DLD1 (cell line): ENCODE measurements at regions not wholly inside any gene's neighbourhood (a gene's known extent, or its start where the extent isn't known, plus 50 kb on each side); places are given as distances from the start of the nearest gene placed in this dataset.

Source experiments
- in situ Hi-C: cut with HindIII; loops from 2 replicates; pipeline ENCODE4 v1.10.0; 2017; ENCODE audit warnings: low sequenced_read_pairs

DNA sequence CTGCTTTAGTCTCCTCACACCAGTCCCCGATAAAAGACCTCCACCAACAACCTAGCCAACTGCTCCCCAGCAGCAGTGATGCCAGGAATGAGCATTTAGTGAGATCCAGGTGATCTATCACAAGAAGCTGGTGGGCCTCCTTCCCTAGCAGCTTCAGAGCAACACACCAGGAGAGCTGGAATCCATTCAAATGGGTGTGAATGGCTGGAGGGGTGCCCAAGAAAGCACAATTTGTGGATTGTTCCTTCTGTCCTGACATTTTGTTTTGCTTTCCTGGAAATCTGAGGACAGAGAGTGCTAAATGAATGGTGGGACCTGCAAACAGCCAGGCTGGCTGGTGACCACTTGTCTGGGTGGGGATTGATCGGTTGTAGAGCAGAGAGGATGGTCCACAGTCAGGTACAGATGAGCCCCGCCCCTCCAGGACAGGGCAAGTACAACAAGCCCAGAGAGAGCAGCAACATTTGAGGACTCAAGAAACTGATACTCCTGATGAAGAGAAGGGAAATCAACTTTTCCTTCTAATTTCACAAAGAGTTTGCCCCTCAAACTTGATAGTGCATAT lies 316.8 kb downstream of the VPS13C start:
- in situ Hi-C loops, result no loop called here

DNA sequence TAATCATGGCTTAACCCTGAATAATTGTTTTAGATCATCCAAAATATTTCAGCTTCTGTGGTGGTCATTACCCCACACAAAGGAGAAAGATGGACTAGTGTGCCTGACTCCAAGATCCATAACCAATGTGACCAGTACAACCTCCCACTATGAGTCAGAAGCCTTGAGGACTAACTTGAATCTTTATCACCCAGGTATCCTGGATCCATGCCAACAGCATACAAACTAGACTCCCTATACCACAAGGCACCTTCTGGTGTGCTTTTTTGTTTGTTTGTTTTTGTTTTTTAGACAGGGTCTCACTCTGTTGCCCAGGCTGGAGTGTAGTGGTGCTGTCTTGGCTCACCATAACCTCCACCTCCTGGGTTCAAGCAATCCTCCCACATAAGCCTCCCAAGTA lies 317.7 kb downstream of the VPS13C start:
- in situ Hi-C loops, result no loop called here

DNA sequence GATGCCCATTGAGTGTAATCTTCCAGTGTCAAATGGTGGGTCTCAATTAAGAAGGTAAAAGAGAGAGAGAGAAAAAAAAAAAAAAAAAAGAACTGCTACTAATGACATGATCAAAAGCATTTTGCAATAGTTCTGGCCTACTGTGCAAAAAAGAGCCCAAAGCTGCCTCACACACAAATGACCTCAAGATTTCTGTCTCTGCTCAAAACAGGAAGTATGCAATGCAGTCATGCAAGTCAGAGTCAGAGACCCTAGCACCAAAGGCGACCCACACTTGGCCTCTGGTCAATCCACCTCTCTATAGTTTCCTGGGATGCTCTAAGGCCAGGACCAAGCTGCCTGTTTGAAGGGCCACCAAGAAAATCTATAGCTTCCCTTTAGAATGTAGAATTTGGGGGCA lies 323.5 kb downstream of the VPS13C start:
- in situ Hi-C loops, result no loop called here

DNA sequence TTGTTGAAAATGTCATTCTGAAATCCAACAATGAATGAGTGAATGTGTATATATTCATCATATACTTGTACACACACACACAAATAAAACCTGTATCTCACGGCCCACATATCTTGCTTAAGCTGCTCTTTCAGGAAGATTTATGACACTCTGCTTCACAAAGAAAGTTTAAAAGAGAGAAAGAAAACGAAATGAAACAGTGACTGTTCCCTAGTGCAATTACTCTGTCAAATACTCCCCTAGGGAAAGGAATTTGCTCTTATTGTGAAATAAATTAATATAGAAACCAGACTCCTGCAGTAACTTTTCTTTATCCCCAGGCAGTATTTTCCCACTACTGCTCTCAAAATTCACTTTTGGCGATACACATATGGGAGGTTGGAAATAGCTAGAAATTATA lies 329.1 kb downstream of the VPS13C start:
- in situ Hi-C loops, result no loop called here

DNA sequence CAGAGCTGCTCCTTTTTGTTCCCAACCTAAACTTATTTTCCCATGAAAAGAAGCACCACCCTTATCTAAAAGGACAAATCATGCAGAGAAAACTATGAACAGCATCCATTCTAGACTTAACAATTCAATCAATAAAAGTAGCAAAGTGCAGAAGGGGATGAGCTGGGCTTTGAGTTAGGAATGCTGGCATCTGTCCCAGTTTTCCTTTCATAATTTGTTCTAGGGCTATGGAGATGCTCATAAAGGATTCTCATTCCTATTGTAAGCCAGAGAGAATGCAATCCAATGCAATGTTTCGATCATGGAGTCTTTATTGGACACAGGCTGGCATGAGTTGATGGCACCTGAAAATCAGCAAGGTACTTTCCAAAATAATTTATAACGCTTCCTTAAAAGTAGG lies 330.6 kb downstream of the VPS13C start:
- in situ Hi-C loops, result no loop called here

- in situ Hi-C loops, result no loop called here
Observed at GRCh38 chr15:61726166-61726565, 334.1 kb downstream of the VPS13C start.

DNA sequence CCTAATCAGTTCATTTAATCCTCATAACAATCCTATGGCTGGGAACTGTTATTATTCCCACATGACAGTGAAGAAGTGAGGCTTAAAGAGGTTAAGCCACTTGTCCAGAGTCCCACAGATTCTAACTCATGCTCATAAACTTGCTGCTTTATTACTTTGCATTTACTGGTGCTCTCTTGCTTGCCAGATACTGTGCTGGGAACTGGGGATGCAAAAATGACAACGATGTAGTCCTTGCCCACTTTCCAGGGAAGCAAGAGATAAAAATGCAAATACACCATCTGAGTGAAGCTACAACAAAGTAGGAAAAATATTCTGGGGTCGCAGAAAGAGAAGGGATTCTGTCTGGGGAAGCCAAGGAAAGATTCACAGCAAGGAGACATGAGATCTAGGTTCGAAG lies 335.0 kb downstream of the VPS13C start:
- in situ Hi-C loops, result no loop called here

GRCh38 chr15:61724251-61724939 lies 335.9 kb downstream of the VPS13C start:
- in situ Hi-C loops, result no loop called here

DNA sequence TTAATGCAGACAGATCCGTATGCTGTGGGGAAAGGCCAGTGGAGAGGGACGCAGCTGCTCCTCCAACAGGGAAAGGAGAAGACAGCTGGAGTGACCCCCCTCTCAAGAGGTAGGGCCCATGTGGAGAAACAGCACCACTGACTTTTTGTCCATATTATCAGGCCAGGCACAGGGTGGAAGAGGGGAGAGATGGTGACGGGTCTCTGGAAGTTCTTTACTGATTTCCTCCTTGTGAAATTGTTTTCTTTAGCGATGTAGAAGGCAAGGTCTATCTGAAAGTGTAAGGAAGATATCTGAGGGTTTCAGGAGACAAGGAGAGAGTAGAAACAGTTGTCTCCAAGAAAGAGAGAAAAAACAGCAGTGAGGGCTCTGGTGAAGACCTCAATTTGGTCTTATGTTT lies 338.8 kb downstream of the VPS13C start:
- in situ Hi-C loops, result no loop called here

GRCh38 chr15:61720197-61720704 lies 340.0 kb downstream of the VPS13C start:
- in situ Hi-C loops, result no loop called here

- in situ Hi-C loops, result no loop called here
Observed at GRCh38 chr15:61715082-61715481, 345.2 kb downstream of the VPS13C start.

DNA sequence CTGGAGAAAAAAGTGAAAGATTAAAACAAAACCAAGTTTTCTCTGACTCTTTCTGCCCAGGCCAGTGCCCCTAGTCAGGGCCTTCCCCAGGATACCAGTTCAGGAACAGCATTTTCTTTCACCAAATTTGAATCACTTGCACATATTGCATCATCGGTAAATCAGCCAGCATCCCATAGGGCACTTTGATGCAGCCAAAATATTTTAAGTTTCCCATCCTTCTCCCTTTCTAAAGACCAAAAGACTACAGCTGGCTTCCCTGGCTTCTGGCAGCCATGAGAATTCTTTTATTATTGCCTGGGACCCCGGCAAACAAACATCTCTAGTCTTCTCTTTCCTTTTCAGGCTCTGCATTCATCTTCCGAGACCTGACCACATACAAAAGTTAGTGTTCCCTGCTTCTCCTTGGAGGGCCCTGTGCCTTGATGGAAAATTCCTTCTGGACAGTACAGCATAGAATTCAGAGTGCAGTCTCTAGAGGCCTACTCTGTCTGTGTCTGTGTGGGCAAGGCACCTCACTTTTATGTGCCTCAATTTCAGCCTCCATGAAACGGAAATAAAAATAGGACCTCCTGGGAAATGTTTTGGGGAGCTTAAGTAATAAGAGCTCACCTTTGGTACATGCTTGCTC lies 348.0 kb downstream of the VPS13C start:
- in situ Hi-C loops, result no loop called here

- in situ Hi-C loops, result no loop called here
Observed at GRCh38 chr15:61702224-61703020, 357.8 kb downstream of the VPS13C start.

DNA sequence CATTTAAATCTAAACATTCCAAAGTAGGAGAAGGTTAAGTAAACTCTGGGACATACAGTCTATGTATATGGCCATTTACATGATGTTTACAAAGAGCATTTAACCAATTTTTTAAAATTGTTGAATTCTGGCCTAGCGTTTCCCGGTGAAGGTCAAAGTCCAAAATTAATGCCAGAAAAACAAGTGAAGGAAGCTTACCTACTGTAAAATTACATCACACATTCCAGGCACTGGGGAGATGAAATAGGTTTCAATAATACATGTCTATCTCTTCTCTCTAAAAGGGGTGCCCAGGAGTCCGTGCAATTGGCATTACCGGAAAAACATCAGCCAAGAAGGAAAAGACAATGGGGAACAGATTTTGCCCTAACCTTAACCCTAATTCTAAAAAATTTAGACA lies 358.8 kb downstream of the VPS13C start:
- in situ Hi-C loops, result no loop called here

- in situ Hi-C loops, result no loop called here
Observed at GRCh38 chr15:61700803-61701202, 359.4 kb downstream of the VPS13C start.

GRCh38 chr15:61697796-61698195 lies 362.5 kb downstream of the VPS13C start:
- in situ Hi-C loops, result no loop called here

DNA sequence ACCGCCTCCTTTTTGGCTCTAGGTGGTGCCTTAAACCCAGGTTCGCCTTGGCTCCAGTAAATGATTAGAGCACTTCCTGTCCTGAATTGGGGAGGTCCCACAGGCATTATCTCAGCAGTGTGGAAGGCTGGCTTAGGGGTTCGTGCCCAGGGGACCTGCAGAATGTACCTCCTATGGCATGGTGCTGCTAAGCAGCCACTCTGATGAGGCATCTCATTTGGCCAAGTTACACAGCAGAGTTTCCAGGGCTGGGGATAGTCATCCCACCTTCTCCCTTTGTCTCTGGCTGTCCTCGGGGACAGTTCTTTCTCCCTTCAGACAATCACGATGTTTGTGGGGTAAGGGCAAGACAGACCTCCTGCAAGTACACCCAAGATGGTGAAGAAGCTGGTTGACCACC lies 371.2 kb downstream of the VPS13C start:
- in situ Hi-C loops, result no loop called here

- in situ Hi-C loops, result no loop called here
Observed at GRCh38 chr15:61687651-61688050, 372.6 kb downstream of the VPS13C start.

DNA sequence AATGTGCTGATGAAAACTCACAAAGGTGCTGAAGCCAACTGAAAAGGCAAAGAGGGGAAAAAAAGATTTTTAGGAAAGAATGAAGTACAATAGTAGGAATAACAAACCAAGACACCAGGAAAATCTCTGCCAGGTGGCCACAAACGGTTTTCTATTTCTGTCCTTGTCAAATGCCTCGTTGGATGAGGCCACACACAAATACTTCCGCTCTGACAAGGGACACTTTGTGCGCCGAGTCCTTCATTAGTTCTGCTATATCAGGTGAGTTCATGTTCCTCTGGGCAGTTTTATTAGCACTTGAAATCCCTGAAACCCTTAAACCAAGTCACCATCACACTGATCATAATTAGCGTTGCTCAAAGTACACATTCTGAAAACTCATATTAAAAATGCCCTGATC lies 373.1 kb downstream of the VPS13C start:
- in situ Hi-C loops, result no loop called here

GRCh38 chr15:61685971-61686370 lies 374.3 kb downstream of the VPS13C start:
- in situ Hi-C loops, result no loop called here

- in situ Hi-C loops, result no loop called here
Observed at GRCh38 chr15:61685534-61685933, 374.7 kb downstream of the VPS13C start.
